GM23338 (cell line): ENCODE measurements at regions not wholly inside any gene's neighbourhood (a gene's known extent, or its start where the extent isn't known, plus 50 kb on each side); places are given as distances from the start of the nearest gene placed in this dataset.

Experiments used
- ATAC-seq: fragments of 200-7000 bp; cut with Tn5 transposase; 3 replicates; pipeline ENCODE4 v1.9.1; 2020
- DNase-seq: peaks from one replicate; pipeline ENCODE4 v3.0.0-alpha.2; 2015; ENCODE audit warnings: low spot score
- H2AFZ ChIP-seq: fragments of 200-600 bp; sonication (generic); 2 replicates; pipeline ENCODE4 v1.8.0; 2016; ENCODE audit warnings: antibody characterized with exemption, mild to moderate bottlenecking, moderate library complexity
- H3F3A ChIP-seq: fragments of 200-600 bp; sonication (generic); replicated peaks from 2 replicates; pipeline ENCODE4 v1.8.0; 2017; ENCODE audit warnings: antibody characterized with exemption, mixed run types, low read depth
- H3K27ac ChIP-seq: fragments of 200-600 bp; sonication (generic); 2 replicates; pipeline ENCODE4 v1.6.1; 2016; ENCODE audit warnings: low read depth
- H3K27me3 ChIP-seq: fragments of 200-600 bp; sonication (generic); 2 replicates; pipeline ENCODE4 v1.8.0; 2016; ENCODE audit warnings: mild to moderate bottlenecking, mixed run types, moderate library complexity; ENCODE audit not compliant: insufficient read depth
- H3K36me3 ChIP-seq: fragments of 200-600 bp; sonication (generic); 2 replicates; pipeline ENCODE4 v1.8.0; 2016; ENCODE audit warnings: mild to moderate bottlenecking; ENCODE audit not compliant: insufficient read depth
- H3K4me1 ChIP-seq: fragments of 200-600 bp; sonication (generic); 2 replicates; pipeline ENCODE4 v1.8.0; 2016; ENCODE audit warnings: mild to moderate bottlenecking, moderate library complexity; ENCODE audit not compliant: insufficient read depth
- H3K4me2 ChIP-seq: fragments of 200-600 bp; sonication (generic); 2 replicates; pipeline ENCODE4 v1.7.1; 2017; ENCODE audit warnings: mixed run types
- H3K4me3 ChIP-seq: fragments of 200-600 bp; sonication (generic); 2 replicates; pipeline ENCODE4 v1.6.1; 2016; ENCODE audit warnings: mixed run types
- H3K79me2 ChIP-seq: fragments of 200-600 bp; sonication (generic); replicated peaks from 2 replicates; pipeline ENCODE4 v1.8.0; 2017; ENCODE audit warnings: mild to moderate bottlenecking; ENCODE audit not compliant: insufficient read depth
- H3K9me2 ChIP-seq: fragments of 200-600 bp; sonication (generic); 2 replicates; pipeline ENCODE4 v1.8.0; 2017; ENCODE audit not compliant: insufficient read depth
- H4K20me1 ChIP-seq: fragments of 200-600 bp; sonication (generic); replicated peaks from 2 replicates; pipeline ENCODE4 v1.8.0; 2017; ENCODE audit warnings: mild to moderate bottlenecking; ENCODE audit not compliant: insufficient read depth
- H3K27ac Mint-ChIP-seq: 2 replicates; pipeline ENCODE4 v1.8.0; 2020; ENCODE audit warnings: inconsistent platforms, mild to moderate bottlenecking, moderate library complexity, mixed read lengths
- H3K27me3 Mint-ChIP-seq: 3 replicates; pipeline ENCODE4 v1.8.0; 2022; ENCODE audit warnings: low read depth, mild to moderate bottlenecking, moderate library complexity, mixed read lengths, inconsistent platforms; ENCODE audit not compliant: insufficient read depth, poor library complexity
- H3K36me3 Mint-ChIP-seq: 3 replicates; pipeline ENCODE4 v1.8.0; 2021; ENCODE audit warnings: low read depth, mild to moderate bottlenecking, inconsistent platforms, moderate library complexity, mixed read lengths
- H3K4me1 Mint-ChIP-seq: 3 replicates; pipeline ENCODE4 v1.8.0; 2020; ENCODE audit warnings: mild to moderate bottlenecking, inconsistent platforms, mixed read lengths
- H3K4me3 Mint-ChIP-seq: 3 replicates; pipeline ENCODE4 v1.8.0; 2021; ENCODE audit warnings: moderate library complexity, mild to moderate bottlenecking, inconsistent platforms, mixed read lengths
- H3K9me3 Mint-ChIP-seq: 3 replicates; pipeline ENCODE4 v1.8.0; 2020; ENCODE audit warnings: moderate library complexity, mild to moderate bottlenecking, inconsistent platforms, mixed read lengths
- CREB1 ChIP-seq: fragments of 250-450 bp; sonication (Bioruptor Pico); IDR thresholded peaks from 2 replicates; pipeline ENCODE4 v1.5.0; 2020; ENCODE audit warnings: low read depth, mild to moderate bottlenecking, moderate library complexity
- EZH2 ChIP-seq: fragments of 200-600 bp; sonication (generic); IDR thresholded peaks from one replicate; pipeline ENCODE4 v1.8.0; 2017; ENCODE audit warnings: antibody characterized with exemption, mild to moderate bottlenecking, low read depth; ENCODE audit not compliant: unreplicated experiment
- JUNB ChIP-seq: IDR thresholded peaks from one replicate; pipeline ENCODE4 v1.6.1; 2016; ENCODE audit warnings: antibody characterized with exemption; ENCODE audit not compliant: unreplicated experiment
- NANOG ChIP-seq: IDR thresholded peaks from 2 replicates; pipeline ENCODE4 v1.6.1; 2016; ENCODE audit warnings: antibody characterized with exemption, borderline replicate concordance
- POLR2AphosphoS5 ChIP-seq: IDR thresholded peaks from 2 replicates; pipeline ENCODE4 v1.6.1; 2016; ENCODE audit warnings: antibody characterized with exemption, low read depth
- STAT1 ChIP-seq: IDR thresholded peaks from one replicate; pipeline ENCODE4 v1.6.1; 2016; ENCODE audit warnings: antibody characterized with exemption; ENCODE audit not compliant: unreplicated experiment
- ZNF331 ChIP-seq: fragments of 250-450 bp; sonication (Bioruptor Pico); IDR thresholded peaks from 2 replicates; pipeline ENCODE4 v1.5.0; 2020; ENCODE audit warnings: low read depth, mild to moderate bottlenecking, moderate library complexity
- TF ChIP-seq, protein P1 (sequence below), 2 experiments: fragments of 200-600 bp in 1 of 2; sonication (generic) in 1 of 2; conservative IDR thresholded peaks; 2 replicates each; pipeline versions ENCODE4 v1.5.1 to v1.6.1; 2016 to 2017; ENCODE audit warnings: antibody characterized with exemption in 2 of 2, low read depth in 2 of 2, mild to moderate bottlenecking in 2 of 2, moderate library complexity in 1 of 2
- TF ChIP-seq, protein P2 (sequence below): fragments of 250-450 bp; sonication (Bioruptor Pico); IDR thresholded peaks from 2 replicates; pipeline ENCODE4 v1.5.0; 2020; ENCODE audit warnings: mild to moderate bottlenecking, moderate library complexity

- TF ChIP-seq EZH2 (no peak), ZNF331 (no peak), POLR2AphosphoS5 (no peak)
- TF ChIP-seq, protein P1, sequence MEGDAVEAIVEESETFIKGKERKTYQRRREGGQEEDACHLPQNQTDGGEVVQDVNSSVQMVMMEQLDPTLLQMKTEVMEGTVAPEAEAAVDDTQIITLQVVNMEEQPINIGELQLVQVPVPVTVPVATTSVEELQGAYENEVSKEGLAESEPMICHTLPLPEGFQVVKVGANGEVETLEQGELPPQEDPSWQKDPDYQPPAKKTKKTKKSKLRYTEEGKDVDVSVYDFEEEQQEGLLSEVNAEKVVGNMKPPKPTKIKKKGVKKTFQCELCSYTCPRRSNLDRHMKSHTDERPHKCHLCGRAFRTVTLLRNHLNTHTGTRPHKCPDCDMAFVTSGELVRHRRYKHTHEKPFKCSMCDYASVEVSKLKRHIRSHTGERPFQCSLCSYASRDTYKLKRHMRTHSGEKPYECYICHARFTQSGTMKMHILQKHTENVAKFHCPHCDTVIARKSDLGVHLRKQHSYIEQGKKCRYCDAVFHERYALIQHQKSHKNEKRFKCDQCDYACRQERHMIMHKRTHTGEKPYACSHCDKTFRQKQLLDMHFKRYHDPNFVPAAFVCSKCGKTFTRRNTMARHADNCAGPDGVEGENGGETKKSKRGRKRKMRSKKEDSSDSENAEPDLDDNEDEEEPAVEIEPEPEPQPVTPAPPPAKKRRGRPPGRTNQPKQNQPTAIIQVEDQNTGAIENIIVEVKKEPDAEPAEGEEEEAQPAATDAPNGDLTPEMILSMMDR (conservative IDR thresholded peaks at IDR 0.05; ENCODE audit: low read depth in 2 of 2): no peak
Measured at GRCh38 chr12:115320451-115320850, 636.5 kb upstream of the TBX3 start (continued).

DNA sequence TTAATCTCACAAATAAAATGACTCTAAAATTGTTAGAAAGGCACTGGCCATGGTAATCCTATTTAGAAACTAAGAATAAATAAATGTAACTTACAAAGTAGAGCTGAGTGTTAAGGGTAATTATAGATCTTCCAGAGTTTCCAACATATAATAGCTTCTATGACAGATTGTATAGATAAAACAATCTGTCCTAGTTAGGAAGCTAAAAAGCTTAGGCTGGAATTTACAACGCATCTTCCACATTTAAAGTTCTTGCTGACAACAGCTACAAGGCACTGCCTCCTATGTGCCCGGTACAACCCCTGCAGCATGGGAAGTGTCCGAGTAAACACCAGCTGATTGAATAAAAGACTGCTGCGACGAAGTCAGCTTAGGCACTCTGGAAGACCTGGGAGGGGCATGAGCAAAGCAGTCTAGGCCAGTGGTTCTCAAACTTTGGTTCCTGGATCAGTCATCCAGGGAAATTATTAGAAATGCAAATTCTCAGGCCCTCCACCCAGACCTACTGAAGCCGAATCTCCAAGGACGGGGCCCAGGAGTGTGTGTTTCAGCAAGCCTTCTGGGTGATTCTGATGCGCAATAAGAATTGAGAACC, 635.6 kb upstream of the TBX3 start:
- no peak overlapping the region for H3K4me3 Mint-ChIP-seq
- no peak overlapping the region for H3K27ac Mint-ChIP-seq
- H4K20me1 ChIP-seq: no peaks in the 10 kb centered on the region
- TF ChIP-seq ZNF331: no peak
- no peak for TF ChIP-seq EZH2
- no peak for TF ChIP-seq JUNB
- TF ChIP-seq CREB1 (CRISPR knock-in tag): no peak
- TF ChIP-seq STAT1: no peak
- TF ChIP-seq, protein P2, sequence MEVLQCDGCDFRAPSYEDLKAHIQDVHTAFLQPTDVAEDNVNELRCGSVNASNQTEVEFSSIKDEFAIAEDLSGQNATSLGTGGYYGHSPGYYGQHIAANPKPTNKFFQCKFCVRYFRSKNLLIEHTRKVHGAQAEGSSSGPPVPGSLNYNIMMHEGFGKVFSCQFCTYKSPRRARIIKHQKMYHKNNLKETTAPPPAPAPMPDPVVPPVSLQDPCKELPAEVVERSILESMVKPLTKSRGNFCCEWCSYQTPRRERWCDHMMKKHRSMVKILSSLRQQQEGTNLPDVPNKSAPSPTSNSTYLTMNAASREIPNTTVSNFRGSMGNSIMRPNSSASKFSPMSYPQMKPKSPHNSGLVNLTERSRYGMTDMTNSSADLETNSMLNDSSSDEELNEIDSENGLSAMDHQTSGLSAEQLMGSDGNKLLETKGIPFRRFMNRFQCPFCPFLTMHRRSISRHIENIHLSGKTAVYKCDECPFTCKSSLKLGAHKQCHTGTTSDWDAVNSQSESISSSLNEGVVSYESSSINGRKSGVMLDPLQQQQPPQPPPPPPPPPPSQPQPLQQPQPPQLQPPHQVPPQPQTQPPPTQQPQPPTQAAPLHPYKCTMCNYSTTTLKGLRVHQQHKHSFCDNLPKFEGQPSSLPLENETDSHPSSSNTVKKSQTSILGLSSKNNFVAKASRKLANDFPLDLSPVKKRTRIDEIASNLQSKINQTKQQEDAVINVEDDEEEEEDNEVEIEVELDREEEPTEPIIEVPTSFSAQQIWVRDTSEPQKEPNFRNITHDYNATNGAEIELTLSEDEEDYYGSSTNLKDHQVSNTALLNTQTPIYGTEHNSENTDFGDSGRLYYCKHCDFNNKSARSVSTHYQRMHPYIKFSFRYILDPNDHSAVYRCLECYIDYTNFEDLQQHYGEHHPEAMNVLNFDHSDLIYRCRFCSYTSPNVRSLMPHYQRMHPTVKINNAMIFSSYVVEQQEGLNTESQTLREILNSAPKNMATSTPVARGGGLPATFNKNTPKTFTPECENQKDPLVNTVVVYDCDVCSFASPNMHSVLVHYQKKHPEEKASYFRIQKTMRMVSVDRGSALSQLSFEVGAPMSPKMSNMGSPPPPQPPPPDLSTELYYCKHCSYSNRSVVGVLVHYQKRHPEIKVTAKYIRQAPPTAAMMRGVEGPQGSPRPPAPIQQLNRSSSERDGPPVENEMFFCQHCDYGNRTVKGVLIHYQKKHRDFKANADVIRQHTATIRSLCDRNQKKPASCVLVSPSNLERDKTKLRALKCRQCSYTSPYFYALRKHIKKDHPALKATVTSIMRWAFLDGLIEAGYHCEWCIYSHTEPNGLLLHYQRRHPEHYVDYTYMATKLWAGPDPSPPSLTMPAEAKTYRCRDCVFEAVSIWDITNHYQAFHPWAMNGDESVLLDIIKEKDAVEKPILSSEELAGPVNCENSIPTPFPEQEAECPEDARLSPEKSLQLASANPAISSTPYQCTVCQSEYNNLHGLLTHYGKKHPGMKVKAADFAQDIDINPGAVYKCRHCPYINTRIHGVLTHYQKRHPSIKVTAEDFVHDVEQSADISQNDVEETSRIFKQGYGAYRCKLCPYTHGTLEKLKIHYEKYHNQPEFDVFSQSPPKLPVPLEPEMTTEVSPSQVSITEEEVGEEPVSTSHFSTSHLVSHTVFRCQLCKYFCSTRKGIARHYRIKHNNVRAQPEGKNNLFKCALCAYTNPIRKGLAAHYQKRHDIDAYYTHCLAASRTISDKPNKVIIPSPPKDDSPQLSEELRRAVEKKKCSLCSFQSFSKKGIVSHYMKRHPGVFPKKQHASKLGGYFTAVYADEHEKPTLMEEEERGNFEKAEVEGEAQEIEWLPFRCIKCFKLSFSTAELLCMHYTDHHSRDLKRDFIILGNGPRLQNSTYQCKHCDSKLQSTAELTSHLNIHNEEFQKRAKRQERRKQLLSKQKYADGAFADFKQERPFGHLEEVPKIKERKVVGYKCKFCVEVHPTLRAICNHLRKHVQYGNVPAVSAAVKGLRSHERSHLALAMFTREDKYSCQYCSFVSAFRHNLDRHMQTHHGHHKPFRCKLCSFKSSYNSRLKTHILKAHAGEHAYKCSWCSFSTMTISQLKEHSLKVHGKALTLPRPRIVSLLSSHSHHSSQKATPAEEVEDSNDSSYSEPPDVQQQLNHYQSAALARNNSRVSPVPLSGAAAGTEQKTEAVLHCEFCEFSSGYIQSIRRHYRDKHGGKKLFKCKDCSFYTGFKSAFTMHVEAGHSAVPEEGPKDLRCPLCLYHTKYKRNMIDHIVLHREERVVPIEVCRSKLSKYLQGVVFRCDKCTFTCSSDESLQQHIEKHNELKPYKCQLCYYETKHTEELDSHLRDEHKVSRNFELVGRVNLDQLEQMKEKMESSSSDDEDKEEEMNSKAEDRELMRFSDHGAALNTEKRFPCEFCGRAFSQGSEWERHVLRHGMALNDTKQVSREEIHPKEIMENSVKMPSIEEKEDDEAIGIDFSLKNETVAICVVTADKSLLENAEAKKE (CRISPR knock-in tag): no peak
- no peak for TF ChIP-seq NANOG
- H3K36me3 ChIP-seq: no peaks in the 10 kb centered on the region
- H3K4me1 Mint-ChIP-seq: no peaks in the 10 kb centered on the region; the same call in 2 of the 3 replicates
- no peak overlapping the region for H3K4me3 ChIP-seq
- H3K36me3 Mint-ChIP-seq: no peaks in the 10 kb centered on the region
- H3K27me3 ChIP-seq: no peaks in the 10 kb centered on the region
- H3K79me2 ChIP-seq: no peaks in the 10 kb centered on the region
- no peaks in the 10 kb centered on the region for H3K9me3 Mint-ChIP-seq
- no peaks in the 10 kb centered on the region for H3K9me2 ChIP-seq
- H3K27ac ChIP-seq: no peak overlapping the region
- H3K4me2 ChIP-seq: no peak overlapping the region
- H3K4me1 ChIP-seq: no peaks in the 10 kb centered on the region
- no peak overlapping the region for H2AFZ ChIP-seq
- H3K27me3 Mint-ChIP-seq: peaks cover 2% of the 10 kb centered on the region
- DNase-seq (no peak), ATAC-seq (no peak)
- H3F3A ChIP-seq: no peaks in the 10 kb centered on the region
